Esophagus (tissue), 2 donors: ENCODE measurements at regions not wholly inside any gene's neighbourhood (a gene's known extent, or its start where the extent isn't known, plus 50 kb on each side); places are given as distances from the start of the nearest gene placed in this dataset.

Source experiments
- H3K27ac ChIP-seq, 2 donors: one replicate each; pipeline ENCODE4 v1.5.1; 2013; ENCODE audit warnings: low read depth in 2 of 2, mild to moderate bottlenecking in 2 of 2, inconsistent platforms in 1 of 2, low read length in 1 of 2, moderate library complexity in 1 of 2
- H3K27me3 ChIP-seq, 2 donors: one replicate each; pipeline ENCODE4 v1.6.1; 2013; ENCODE audit warnings: low read length in 2 of 2, control low read depth in 1 of 2, mild to moderate bottlenecking in 1 of 2; ENCODE audit not compliant: insufficient read depth in 2 of 2, control insufficient read depth in 1 of 2
- H3K36me3 ChIP-seq, 2 donors: one replicate each; pipeline ENCODE4 v1.6.1; 2013; ENCODE audit warnings: low read length in 1 of 2; ENCODE audit not compliant: control insufficient read depth in 2 of 2, insufficient read depth in 2 of 2
- H3K4me1 ChIP-seq, 2 donors: one replicate each; pipeline ENCODE4 v1.6.1; 2013; ENCODE audit warnings: low read length in 1 of 2; ENCODE audit not compliant: control insufficient read depth in 2 of 2, insufficient read depth in 2 of 2
- H3K4me3 ChIP-seq, 2 donors: one replicate each; pipeline ENCODE4 v1.5.1; 2013; ENCODE audit warnings: low read length in 2 of 2, mild to moderate bottlenecking in 2 of 2, low read depth in 1 of 2, moderate library complexity in 1 of 2
- H3K9me3 ChIP-seq, 2 donors: one replicate each; pipeline ENCODE4 v1.6.1; 2013; ENCODE audit warnings: mild to moderate bottlenecking in 2 of 2, low read depth in 1 of 2, low read length in 1 of 2, moderate library complexity in 1 of 2; ENCODE audit not compliant: control insufficient read depth in 2 of 2, insufficient read depth in 1 of 2
- WGBS, 2 donors: extraction: QIAGEN DNeasy Blood & Tissue Kit; methylation state at CpG; one replicate each; pipeline ENCODE4 v1.1.7; 2013; 5-methylcytosine and 5-hydroxymethylcytosine counted together
- donor health status: healthy with polysubstance abuse.
- donor health status: Bipolar disorder and iron deficiency.

GRCh38 chr9:74281674-74282073 is 215.5 kb upstream of the RORB start:
- H3K4me1 ChIP-seq, result no peaks in the 10 kb centered on the region
- no peak overlapping the region for H3K27ac ChIP-seq
- H3K4me3 ChIP-seq, result no peak overlapping the region
- H3K36me3 ChIP-seq, result no peaks in the 10 kb centered on the region
- 89 to 91% methylated on average over 1 of the region's 1 CpG for WGBS, 2 donors
- H3K27me3 ChIP-seq, result no peaks in the 10 kb centered on the region
- H3K9me3 ChIP-seq, result no peaks in the 10 kb centered on the region

GRCh38 chr9:74282526-74283253 is 214.4 kb upstream of the RORB start:
- H3K9me3 ChIP-seq, result no peaks in the 10 kb centered on the region
- no peaks in the 10 kb centered on the region for H3K36me3 ChIP-seq
- H3K27me3 ChIP-seq, result no peaks in the 10 kb centered on the region
- H3K4me1 ChIP-seq, result no peaks in the 10 kb centered on the region
- H3K4me3 ChIP-seq, result no peak overlapping the region
- H3K27ac ChIP-seq, result no peak overlapping the region
- 0 to 20% methylated on average over 1 of the region's 1 CpG for WGBS, 2 donors

GRCh38 chr9:74284581-74285450 is 212.3 kb upstream of the RORB start:
- WGBS, 2 donors, result 28 to 31% methylated on average over 11 of the region's 11 CpGs

DNA sequence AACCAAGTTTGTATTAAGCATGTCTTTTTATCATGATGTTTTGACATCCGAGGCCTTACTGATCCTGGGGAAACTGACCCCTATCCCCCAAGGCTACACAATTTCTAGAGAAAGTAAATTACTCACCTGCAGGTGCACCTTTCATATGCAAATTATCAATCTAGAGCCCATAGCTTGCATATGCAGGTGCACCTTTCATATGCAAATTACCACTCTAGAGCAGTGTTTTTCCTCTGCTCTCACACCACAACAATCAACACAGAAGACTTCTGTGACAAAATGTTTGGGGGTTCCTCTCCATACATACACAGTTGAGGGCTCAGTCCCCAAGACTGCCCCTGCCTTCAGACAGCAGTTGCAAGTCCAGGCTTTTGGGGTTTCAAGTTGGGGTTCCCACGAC is 203.7 kb upstream of the RORB start:
- H3K4me3 ChIP-seq, result no peak overlapping the region
- H3K27me3 ChIP-seq, result no peaks in the 10 kb centered on the region
- no peaks in the 10 kb centered on the region for H3K36me3 ChIP-seq
- no peaks in the 10 kb centered on the region for H3K4me1 ChIP-seq
- H3K9me3 ChIP-seq, result no peaks in the 10 kb centered on the region
- H3K27ac ChIP-seq, result no peak overlapping the region
- WGBS, 2 donors, result 80 to 90% methylated on average over 2 of the region's 2 CpGs

More at GRCh38 chr9:74284581-74285450, 212.3 kb upstream of the RORB start:
- Histone ChIP-seq H3K9me3 (no peaks in the 10 kb centered on the region), H3K27me3 (no peaks in the 10 kb centered on the region), H3K4me3 (no peak overlapping the region), H3K4me1 (no peaks in the 10 kb centered on the region), H3K36me3 (no peaks in the 10 kb centered on the region), H3K27ac (no peak overlapping the region)

- WGBS, 2 donors, result 82 to 85% methylated on average over 6 of the region's 6 CpGs
- Histone ChIP-seq H3K4me3 (no peak overlapping the region), H3K27me3 (no peaks in the 10 kb centered on the region), H3K4me1 (no peaks in the 10 kb centered on the region), H3K36me3 (no peaks in the 10 kb centered on the region), H3K9me3 (no peaks in the 10 kb centered on the region), H3K27ac (no peak overlapping the region)
Observed at GRCh38 chr9:74303945-74304344, 193.2 kb upstream of the RORB start.

DNA sequence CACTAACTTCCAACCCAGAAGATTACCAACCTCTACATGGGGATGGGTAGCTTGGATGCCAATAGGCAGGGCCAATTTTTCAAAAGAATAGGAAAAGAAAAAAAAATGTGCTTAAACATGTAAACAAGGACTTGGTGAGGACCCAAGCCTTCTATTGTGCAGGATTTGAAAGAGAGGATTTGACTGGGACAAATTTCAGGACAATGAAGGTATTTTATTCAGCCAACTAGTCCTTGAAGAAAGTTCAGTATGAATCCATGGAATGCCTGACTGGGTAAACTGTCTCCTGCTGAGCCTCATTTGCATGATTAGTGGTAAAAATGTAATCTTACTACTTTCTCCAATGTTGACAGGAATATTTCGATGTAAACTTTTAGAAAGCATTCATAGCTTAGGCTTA is 192.5 kb upstream of the RORB start:
- Histone ChIP-seq H3K9me3 (no peaks in the 10 kb centered on the region), H3K4me1 (no peaks in the 10 kb centered on the region), H3K27ac (no peak overlapping the region), H3K36me3 (no peaks in the 10 kb centered on the region), H3K4me3 (no peak overlapping the region), H3K27me3 (no peaks in the 10 kb centered on the region)
- WGBS, 2 donors, result 68 to 72% methylated on average over 1 of the region's 1 CpG

DNA sequence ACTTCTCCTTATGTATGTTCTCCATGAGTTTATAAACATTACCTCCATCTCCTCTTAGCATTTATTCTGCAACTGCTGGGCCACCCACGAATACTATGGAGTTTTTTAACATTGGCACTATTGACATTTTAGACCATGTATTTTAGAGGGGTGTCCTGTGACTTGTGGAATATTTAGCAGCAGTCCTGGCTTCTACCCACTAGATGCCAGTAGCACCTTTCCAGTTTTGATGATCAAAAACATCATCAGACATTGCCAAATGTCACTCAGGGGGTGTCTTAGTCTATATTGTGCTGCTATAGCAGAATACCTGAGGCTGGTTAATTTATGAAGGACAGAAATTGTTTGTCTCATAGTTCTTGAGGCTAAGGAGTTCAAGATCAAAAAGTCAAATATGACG is 187.5 kb upstream of the RORB start:
- no peaks in the 10 kb centered on the region for H3K36me3 ChIP-seq
- H3K9me3 ChIP-seq, result no peaks in the 10 kb centered on the region
- no peak overlapping the region for H3K4me3 ChIP-seq
- H3K27ac ChIP-seq, result no peak overlapping the region
- WGBS, 2 donors, result 46 to 51% methylated on average over 2 of the region's 2 CpGs
- no peaks in the 10 kb centered on the region for H3K4me1 ChIP-seq
- H3K27me3 ChIP-seq, result no peaks in the 10 kb centered on the region

DNA sequence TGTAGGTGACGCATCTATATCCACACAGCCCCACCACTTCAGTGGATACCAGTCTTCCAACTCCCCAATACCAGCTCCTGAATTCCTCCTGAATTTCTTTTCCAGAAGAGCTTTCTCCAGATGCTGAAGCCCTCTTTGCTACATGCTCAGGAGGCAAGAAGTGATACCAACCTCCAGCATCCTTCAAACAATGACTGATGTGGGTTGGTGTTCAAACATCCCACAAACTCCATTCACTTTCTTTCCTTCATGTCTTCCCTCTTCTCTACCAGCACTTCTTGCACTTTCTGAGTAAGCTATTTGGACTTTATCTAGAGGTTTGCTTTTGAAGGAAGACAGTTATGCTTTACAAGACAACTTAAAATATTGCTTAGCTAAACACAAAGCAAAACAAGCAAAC is 179.9 kb upstream of the RORB start:
- WGBS, 2 donors, result 0 to 31% methylated on average over 1 of the region's 1 CpG
- Histone ChIP-seq H3K36me3 (no peaks in the 10 kb centered on the region), H3K27ac (no peak overlapping the region), H3K4me3 (no peak overlapping the region), H3K9me3 (no peaks in the 10 kb centered on the region), H3K4me1 (no peaks in the 10 kb centered on the region), H3K27me3 (no peaks in the 10 kb centered on the region)

DNA sequence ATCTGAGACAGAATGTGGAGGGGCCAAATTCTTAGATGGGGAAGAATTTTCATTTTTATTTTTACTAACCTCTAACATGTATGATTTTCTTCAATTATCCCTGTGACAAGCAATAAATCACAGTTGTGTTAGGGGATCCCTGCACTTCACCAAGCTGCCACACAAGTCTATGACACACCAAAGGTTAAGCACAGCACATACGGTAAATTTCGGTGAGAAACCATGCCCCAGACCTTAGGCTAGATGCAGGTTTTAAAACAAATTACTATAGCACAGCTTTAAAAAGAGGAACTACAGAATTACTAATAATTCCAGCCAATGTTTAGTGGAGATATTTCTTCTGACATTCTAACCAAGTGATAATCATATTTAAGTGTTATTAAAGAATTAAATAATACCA is 175.7 kb upstream of the RORB start:
- no peaks in the 10 kb centered on the region for H3K9me3 ChIP-seq
- H3K27me3 ChIP-seq, result no peaks in the 10 kb centered on the region
- H3K4me1 ChIP-seq, result no peaks in the 10 kb centered on the region
- no peak overlapping the region for H3K27ac ChIP-seq
- H3K4me3 ChIP-seq, result no peak overlapping the region
- H3K36me3 ChIP-seq, result no peaks in the 10 kb centered on the region
- WGBS, 2 donors, result 79 to 84% methylated on average over 2 of the region's 2 CpGs
